Transverse colon (tissue), 4 donors: ENCODE measurements at regions not wholly inside any gene's neighbourhood (a gene's known extent, or its start where the extent isn't known, plus 50 kb on each side); places are given as distances from the start of the nearest gene placed in this dataset.
"Not testable (repeated sequence)": the region's sequence is repeated elsewhere in the genome, so short reads cannot be mapped to it uniquely, and the experiment has no call there.

Experiments
- DNase-seq: peaks from one replicate; pipeline ENCODE4 v3.0.0-alpha.2; 2019
- H3K27ac ChIP-seq, 4 donors: fragments of 200-600 bp; sonication (generic); 2 replicates each; pipeline ENCODE4 v1.5.1; 2016 to 2018; ENCODE audit warnings: inconsistent platforms in 4 of 4
- H3K27me3 ChIP-seq: fragments of 200-600 bp; sonication (generic); 2 replicates; pipeline ENCODE4 v1.5.1; 2017; ENCODE audit warnings: inconsistent platforms
- H3K36me3 ChIP-seq, 4 donors: fragments of 200-600 bp; sonication (generic); 2 replicates each; pipeline ENCODE4 v1.5.1; 2017 to 2019; ENCODE audit warnings: inconsistent platforms in 4 of 4
- H3K4me1 ChIP-seq, 4 donors: fragments of 200-600 bp; sonication (generic); 2 replicates each; pipeline ENCODE4 v1.5.1; 2017 to 2020; ENCODE audit warnings: inconsistent platforms in 4 of 4
- H3K4me3 ChIP-seq, 4 donors: fragments of 200-600 bp; sonication (generic); 1 replicate in 1 of 4; 2 replicates in 3 of 4; pipeline versions ENCODE4 v1.5.1 to v1.6.1; 2017 to 2019; ENCODE audit warnings: inconsistent platforms in 4 of 4
- H3K9me3 ChIP-seq, 2 donors: fragments of 200-600 bp; sonication (generic); 2 replicates each; pipeline ENCODE4 v1.5.1; 2017 to 2019; ENCODE audit warnings: inconsistent platforms in 2 of 2
- CTCF ChIP-seq, 5 experiments: fragments of 200-600 bp in 3 of 5; fragments of 450-650 bp in 2 of 5; sonication (generic) in 3 of 5; IDR thresholded peaks; 1 replicate in 2 of 5; 2 replicates in 3 of 5; pipeline ENCODE4 v1.5.1; 2016 to 2017; ENCODE audit warnings: antibody characterized with exemption in 5 of 5, inconsistent platforms in 3 of 5, mild to moderate bottlenecking in 2 of 5, moderate library complexity in 1 of 5
- EP300 ChIP-seq: sonication (generic); formaldehyde crosslinking; IDR thresholded peaks from one replicate; pipeline ENCODE4 v1.6.1; 2017; ENCODE audit warnings: antibody characterized with exemption, low read depth
- POLR2A ChIP-seq: fragments of 450-650 bp; IDR thresholded peaks from one replicate; pipeline ENCODE4 v1.6.1; 2016; ENCODE audit warnings: antibody characterized with exemption, mild to moderate bottlenecking, moderate library complexity
- POLR2AphosphoS5 ChIP-seq, 3 donors: sonication (generic); formaldehyde crosslinking; IDR thresholded peaks; one replicate each; pipeline ENCODE4 v1.6.1; 2016; ENCODE audit warnings: antibody characterized with exemption in 3 of 3
- WGBS, 2 donors: methylation state at CpG; one replicate each; pipeline ENCODE4 v1.1.5; 2018; ENCODE audit warnings: low coverage in 1 of 2; 5-methylcytosine and 5-hydroxymethylcytosine counted together
- in situ Hi-C, 4 donors: fragments of 200-750 bp; cut with MboI; loops; one replicate each; pipeline versions ENCODE4 v1.15.0 to v1.15.1; 2017; ENCODE audit warnings: low sequenced_read_pairs in 3 of 4, low pct_ligation_motif_present in 1 of 4, low pct_unique_long_range_greater_than_20kb in 1 of 4
- intact Hi-C: fragments of 100-400 bp; cut with DNase I; formaldehyde crosslinking; loops from one replicate; pipeline ENCODE4 v1.15.1; 2023; ENCODE audit warnings: low total_unique reads

DNA sequence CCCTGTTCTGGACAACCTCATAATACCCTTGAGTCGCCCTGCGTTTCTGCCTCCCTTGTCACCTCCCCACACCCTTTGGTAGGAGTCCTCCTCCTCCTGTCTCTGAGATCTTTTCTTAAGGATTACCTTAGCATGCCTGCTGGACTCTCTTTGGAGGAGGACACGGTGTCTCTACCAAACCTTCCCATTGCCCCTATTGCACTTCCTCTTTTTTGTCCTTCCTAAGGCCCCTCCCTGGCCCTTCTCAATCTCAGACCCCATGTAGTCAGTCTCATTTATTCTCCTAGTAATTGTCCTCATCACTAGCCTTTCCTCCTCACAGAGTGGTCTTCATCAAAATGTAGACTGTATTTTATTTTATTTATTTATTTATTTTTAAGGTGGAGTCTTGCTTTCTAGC is 335.0 kb upstream of the SFRP2 start:
- Histone ChIP-seq H3K36me3 (no peaks in the 10 kb centered on the region), H3K4me3 (no peak overlapping the region), H3K27me3 (no peaks in the 10 kb centered on the region), H3K9me3 (no peaks in the 10 kb centered on the region), H3K4me1 (no peaks in the 10 kb centered on the region), H3K27ac (no peak overlapping the region)
- intact Hi-C loops: no loop called here
- DNase-seq: no peak
- WGBS, 2 donors: 81% methylated on average over 3 of the region's 3 CpGs; no CpG with 5 or more reads in 1 of the 2 donors
- TF ChIP-seq EP300 (no peak), CTCF (IDR thresholded peaks at IDR 0.05) (no peak), POLR2A (no peak), POLR2AphosphoS5 (IDR thresholded peaks at IDR 0.05) (no peak)
- in situ Hi-C loops: no loop called here

DNA sequence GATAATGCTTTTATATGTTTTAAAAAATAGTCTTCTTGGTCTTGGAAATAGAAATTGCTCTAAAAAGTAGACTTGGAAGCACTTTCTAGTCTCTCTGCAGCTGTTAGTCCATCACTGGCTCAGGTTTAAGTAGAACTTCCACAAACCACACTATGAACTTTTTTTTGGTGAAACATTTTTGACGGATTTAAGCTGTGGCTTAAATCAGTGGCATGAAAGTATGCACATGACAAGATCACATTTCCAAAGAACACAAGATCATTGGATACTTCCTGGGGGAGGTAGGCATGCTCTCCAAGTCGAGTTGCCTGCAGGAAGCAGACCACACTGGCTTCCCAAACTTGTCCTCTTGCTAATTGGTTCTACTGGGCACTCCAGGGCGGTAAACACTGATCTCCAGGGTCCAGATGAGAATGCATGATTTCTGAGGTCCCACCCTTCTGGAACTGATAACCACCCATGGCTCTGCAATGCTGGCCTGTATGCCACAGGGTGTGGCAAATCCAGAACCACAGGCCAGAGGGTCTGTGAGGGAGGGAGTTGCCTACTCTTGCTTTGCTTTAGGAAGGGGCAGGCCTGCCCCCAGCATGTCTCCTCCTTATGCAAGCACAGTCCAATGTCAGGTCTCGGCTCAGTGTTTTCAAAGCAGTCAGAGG is 331.9 kb upstream of the SFRP2 start:
- no peak overlapping the region for H3K27ac ChIP-seq
- no peak for DNase-seq
- no peak overlapping the region for H3K4me3 ChIP-seq
- 66 to 86% methylated on average over 1 to 4 of the region's 4 CpGs for WGBS, 2 donors
- H3K36me3 ChIP-seq: no peaks in the 10 kb centered on the region
- no peaks in the 10 kb centered on the region for H3K27me3 ChIP-seq
- no peaks in the 10 kb centered on the region for H3K9me3 ChIP-seq
- no peak for TF ChIP-seq CTCF (IDR thresholded peaks at IDR 0.05)
- no peak for TF ChIP-seq EP300
- TF ChIP-seq POLR2AphosphoS5 (IDR thresholded peaks at IDR 0.05): no peak
- no peak for TF ChIP-seq POLR2A
- in situ Hi-C loops (no loop called here), intact Hi-C loops (no loop called here)
- no peaks in the 10 kb centered on the region for H3K4me1 ChIP-seq

DNA sequence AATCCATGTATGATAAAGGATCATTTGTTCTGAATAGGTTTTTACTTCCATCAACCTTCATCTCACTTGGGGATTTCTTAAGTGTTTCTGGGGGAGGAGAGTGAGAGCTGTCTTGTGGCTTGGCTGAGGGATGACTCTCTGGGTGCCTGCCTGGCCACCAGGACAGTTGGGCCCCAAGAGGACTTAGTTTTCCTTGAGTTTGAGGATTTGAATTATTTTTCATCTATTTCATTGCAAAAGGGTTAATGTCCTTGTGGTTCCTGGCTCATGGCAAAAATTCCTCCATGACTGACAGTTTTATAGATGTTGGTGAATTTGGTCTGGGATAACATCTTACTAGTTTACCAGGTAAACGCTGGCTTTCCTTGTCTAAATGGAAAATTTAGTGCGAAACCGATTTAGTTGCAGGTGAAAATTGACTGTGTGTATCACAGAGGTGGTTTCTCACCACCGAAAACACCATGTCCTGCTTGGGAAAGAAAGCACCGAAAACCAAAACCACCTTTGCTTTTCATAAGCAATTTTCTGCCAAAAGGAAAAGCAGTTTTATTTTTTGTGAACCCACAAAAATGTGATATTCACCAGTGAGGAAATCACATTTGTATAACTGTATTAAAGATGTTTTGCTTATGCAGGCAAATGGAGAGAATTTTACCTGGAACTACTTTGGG is 331.3 kb upstream of the SFRP2 start:
- in situ Hi-C loops (no loop called here), intact Hi-C loops (no loop called here)
- H3K36me3 ChIP-seq: no peaks in the 10 kb centered on the region
- 60 to 81% methylated on average over 5 of the region's 5 CpGs for WGBS, 2 donors
- H3K27ac ChIP-seq: no peak overlapping the region
- no peaks in the 10 kb centered on the region for H3K9me3 ChIP-seq
- H3K4me1 ChIP-seq: no peaks in the 10 kb centered on the region
- no peak for TF ChIP-seq EP300
- TF ChIP-seq POLR2AphosphoS5 (IDR thresholded peaks at IDR 0.05): no peak
- TF ChIP-seq POLR2A: no peak
- no peak for TF ChIP-seq CTCF (IDR thresholded peaks at IDR 0.05)
- DNase-seq: no peak
- H3K4me3 ChIP-seq: no peak overlapping the region
- no peaks in the 10 kb centered on the region for H3K27me3 ChIP-seq

DNA sequence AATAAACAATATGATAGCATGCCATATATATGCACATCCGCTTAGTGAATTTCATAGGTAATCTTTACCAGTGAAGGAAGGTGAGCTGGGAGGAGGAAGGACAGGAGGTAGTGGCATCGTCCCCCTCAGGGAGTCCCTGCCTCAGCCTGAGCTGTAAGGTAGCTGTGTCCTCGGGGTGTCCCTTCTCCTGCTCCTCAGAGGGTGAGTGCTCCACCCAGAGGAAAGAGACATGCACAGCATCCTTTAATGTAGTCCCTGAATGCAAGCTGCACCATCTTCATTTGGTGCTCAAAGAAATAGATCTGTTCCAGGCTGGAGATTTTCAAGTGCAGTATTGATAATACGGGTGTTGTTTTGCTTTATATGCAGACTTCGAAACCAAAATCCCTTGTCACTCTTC is 330.4 kb upstream of the SFRP2 start:
- no peaks in the 10 kb centered on the region for H3K27me3 ChIP-seq
- H3K36me3 ChIP-seq: no peaks in the 10 kb centered on the region
- TF ChIP-seq POLR2A (no peak), CTCF (IDR thresholded peaks at IDR 0.05) (no peak), POLR2AphosphoS5 (IDR thresholded peaks at IDR 0.05) (no peak), EP300 (no peak)
- intact Hi-C loops: no loop called here
- no peaks in the 10 kb centered on the region for H3K9me3 ChIP-seq
- no peak for DNase-seq
- no peak overlapping the region for H3K27ac ChIP-seq
- 71% methylated on average over 5 of the region's 5 CpGs; no CpG with 5 or more reads in 1 of the 2 donors for WGBS, 2 donors
- in situ Hi-C loops: no loop called here
- no peaks in the 10 kb centered on the region for H3K4me1 ChIP-seq
- H3K4me3 ChIP-seq: no peak overlapping the region

GRCh38 chr4:154117726-154118125 is 328.8 kb upstream of the SFRP2 start:
- H3K36me3 ChIP-seq, intact Hi-C loops, H3K4me3 ChIP-seq, H3K4me1 ChIP-seq, H3K27ac ChIP-seq, H3K9me3 ChIP-seq, H3K27me3 ChIP-seq, in situ Hi-C loops, DNase-seq: not testable (repeated sequence)
- 48 to 87% methylated on average over 4 to 9 of the region's 9 CpGs for WGBS, 2 donors
